GM19452 (cell line): ENCODE measurements at regions not wholly inside any gene's neighbourhood (a gene's known extent, or its start where the extent isn't known, plus 50 kb on each side); places are given as distances from the start of the nearest gene placed in this dataset.

Experiments
- ATAC-seq: cut with Tn5 transposase; IDR thresholded peaks from one replicate; pipeline ENCODE4 v1.9.1; 2021; ENCODE audit not compliant: unreplicated experiment

DNA sequence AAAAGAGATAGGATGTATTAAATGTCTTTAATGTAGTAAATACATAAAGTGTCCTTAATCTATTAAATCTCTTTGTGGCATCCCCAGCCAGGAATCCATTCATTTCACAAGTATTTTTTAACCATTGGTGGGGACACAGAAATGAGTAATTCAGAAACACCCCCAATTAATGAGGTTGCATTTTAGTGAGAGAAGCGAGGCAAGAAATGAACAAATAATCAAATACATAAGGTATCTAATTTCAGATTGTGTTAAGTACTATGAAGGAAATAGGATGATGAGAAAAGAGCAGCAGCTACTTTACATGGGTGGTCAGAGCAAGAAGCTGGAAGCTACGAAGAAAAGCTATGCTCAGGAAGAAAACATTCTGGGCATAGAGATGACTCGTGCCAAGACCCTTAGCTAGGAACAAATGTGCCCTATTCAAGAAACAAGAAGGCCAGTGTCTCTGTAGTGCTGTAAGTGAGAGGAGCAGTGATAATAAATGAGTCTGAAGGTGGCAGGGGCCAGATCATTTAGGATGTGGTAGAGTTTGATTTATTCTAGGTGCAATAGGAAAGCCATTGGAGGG lies 60.5 kb upstream of the IGF1 start:
- ATAC-seq, result no peak

DNA sequence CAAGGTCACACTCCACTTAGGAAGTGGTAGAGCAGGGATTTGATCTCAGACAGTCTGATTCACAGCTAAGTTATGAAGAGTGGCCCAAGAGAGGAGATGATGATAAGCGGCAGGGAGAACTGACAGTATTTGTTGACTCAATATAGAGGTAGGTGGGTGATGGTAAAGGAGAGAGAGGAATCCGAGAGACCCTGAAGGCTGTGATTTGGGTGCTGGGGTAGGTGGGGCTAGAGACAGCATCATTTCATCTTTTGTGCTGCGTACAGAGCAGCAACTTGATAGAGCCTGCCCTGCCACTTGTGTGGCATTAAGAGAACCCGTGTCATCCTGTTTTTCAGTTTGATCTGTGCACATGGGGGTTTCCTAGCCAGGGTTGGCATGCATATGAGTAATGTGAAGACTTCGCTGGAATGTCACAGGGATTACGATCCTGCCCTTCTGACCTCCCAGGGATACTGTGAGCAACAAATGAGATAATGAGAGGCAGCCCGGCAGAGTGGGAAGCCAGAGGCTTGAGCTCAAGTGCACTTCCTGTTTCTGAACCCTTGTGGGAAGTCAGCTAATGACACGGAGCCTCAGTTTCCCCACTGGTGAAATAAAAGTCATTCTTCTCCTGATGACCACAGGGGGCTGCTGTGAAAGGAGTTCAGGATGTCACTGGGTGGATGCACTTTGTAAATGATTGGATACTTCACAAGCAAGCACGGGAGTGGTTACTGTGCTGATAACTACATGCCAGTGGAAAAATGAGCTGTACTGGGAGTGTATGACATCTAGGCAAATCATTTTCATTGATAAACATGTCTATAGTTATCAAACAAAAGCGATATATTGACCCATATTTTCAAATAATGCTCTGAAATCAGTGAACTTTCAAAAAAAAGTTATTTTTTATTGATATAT lies 59.5 kb upstream of the IGF1 start:
- ATAC-seq, result no peak

DNA sequence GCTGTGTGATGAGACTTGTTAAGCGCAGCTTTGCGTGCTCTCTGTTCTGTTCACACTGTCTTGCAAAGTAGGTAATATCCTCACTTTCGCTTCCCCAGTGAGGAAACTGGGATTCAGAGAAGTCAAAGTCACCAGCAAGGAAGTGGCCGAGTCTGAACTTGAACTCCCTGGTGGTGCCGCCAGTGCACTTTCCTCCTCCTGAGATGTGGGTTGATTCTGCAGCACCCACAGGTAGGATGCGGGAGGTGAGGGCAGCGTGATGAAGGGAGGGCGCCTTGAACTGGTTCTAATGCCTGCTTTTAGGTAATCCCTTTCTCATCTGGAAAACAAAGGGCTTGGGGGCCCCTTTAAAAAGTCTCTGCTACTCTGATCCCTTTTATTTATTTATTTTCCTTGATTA lies 54.9 kb upstream of the IGF1 start:
- no peak for ATAC-seq

DNA sequence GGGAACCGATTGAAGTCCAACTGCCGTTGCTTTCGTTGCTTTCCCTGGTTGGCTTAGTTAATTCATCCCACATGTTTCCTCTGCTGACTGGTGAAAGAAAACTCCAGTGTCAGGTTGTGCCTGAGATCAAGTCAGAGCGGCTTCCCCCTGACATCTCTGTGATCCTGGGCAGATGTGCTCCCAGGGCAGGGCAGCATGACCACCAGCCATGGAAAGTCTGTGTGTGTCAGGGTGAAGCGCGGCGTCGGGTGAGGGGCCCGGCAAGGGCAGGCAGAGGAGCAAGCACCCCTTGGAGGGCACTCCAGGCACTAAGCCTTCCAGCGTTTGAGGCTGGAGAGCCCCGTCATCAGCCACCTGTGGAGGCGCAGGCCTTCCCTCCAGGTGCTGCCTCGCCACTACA lies 54.5 kb upstream of the IGF1 start:
- ATAC-seq, result no peak

DNA sequence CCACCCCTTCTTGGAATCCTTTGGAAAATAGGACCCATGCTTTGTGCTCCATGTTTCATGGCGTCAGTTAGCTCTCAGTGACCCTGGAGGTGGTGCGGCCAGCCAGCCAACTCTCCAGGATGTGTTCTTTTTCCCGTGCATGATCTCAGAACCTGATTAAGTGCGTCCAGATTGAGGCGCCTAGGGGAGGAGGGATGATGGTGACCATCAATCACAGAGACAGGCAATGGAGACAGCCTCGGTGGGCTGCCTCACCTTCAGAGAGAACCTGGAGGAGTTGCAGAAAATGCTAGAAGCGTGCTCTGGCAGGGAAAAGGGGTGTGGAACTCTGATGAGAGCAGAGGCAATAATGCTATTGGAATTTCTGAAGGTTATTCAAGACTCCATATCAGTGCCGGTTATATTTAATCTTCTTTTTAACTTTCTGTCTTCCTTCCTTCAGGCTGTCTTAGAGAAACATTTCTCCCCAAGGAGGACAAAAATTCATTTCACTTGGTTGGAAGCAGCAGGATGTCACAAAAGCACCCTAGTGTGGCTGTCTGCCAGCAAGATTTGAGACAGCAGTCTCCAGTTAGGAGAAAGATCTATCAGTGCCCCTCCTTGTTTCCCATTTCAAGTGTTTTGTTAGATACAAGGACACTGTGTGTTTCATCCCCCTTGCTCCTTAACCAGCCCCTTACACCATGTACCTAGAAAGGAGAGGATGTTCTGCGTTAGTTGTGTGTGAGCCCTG lies 53.3 kb upstream of the IGF1 start:
- ATAC-seq, result no peak
